Mammary epithelial cell (primary cell): ENCODE measurements at regions not wholly inside any gene's neighbourhood (a gene's known extent, or its start where the extent isn't known, plus 50 kb on each side); places are given as distances from the start of the nearest gene placed in this dataset.

Source experiments
- EZH2 ChIP-seq: IDR thresholded peaks from 2 replicates; pipeline ENCODE4 v1.6.1; 2012; ENCODE audit warnings: low read length, inconsistent platforms, borderline replicate concordance
- TF ChIP-seq, protein P1 (sequence below), 2 donors: IDR thresholded peaks in 1 of 2; conservative IDR thresholded peaks in 1 of 2; 2 replicates each; pipeline ENCODE4 v1.5.1; 2011 to 2012; ENCODE audit warnings: inconsistent platforms in 2 of 2, low read length in 2 of 2, mild to moderate bottlenecking in 2 of 2, control low read depth in 1 of 2, low read depth in 1 of 2; ENCODE audit not compliant: insufficient read depth in 1 of 2; ENCODE audit errors: extremely low read depth in 1 of 2

GRCh38 chr17:34059423-34060220 lies 195.5 kb upstream of the CCL2 start:
- TF ChIP-seq, protein P1, sequence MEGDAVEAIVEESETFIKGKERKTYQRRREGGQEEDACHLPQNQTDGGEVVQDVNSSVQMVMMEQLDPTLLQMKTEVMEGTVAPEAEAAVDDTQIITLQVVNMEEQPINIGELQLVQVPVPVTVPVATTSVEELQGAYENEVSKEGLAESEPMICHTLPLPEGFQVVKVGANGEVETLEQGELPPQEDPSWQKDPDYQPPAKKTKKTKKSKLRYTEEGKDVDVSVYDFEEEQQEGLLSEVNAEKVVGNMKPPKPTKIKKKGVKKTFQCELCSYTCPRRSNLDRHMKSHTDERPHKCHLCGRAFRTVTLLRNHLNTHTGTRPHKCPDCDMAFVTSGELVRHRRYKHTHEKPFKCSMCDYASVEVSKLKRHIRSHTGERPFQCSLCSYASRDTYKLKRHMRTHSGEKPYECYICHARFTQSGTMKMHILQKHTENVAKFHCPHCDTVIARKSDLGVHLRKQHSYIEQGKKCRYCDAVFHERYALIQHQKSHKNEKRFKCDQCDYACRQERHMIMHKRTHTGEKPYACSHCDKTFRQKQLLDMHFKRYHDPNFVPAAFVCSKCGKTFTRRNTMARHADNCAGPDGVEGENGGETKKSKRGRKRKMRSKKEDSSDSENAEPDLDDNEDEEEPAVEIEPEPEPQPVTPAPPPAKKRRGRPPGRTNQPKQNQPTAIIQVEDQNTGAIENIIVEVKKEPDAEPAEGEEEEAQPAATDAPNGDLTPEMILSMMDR (conservative IDR thresholded peaks at IDR 0.05 in 1 of 2, IDR thresholded peaks at IDR 0.05 in 1 of 2; ENCODE audit: extremely low read depth in 1 of 2, insufficient read depth in 1 of 2, low read depth in 1 of 2, low read length in 2 of 2) = no peak
- TF ChIP-seq EZH2 = no peak
